ENCODE measurements at regions not wholly inside any gene's neighbourhood (a gene's known extent, or its start where the extent isn't known, plus 50 kb on each side); places are given as distances from the start of the nearest gene placed in this dataset.

DNA sequence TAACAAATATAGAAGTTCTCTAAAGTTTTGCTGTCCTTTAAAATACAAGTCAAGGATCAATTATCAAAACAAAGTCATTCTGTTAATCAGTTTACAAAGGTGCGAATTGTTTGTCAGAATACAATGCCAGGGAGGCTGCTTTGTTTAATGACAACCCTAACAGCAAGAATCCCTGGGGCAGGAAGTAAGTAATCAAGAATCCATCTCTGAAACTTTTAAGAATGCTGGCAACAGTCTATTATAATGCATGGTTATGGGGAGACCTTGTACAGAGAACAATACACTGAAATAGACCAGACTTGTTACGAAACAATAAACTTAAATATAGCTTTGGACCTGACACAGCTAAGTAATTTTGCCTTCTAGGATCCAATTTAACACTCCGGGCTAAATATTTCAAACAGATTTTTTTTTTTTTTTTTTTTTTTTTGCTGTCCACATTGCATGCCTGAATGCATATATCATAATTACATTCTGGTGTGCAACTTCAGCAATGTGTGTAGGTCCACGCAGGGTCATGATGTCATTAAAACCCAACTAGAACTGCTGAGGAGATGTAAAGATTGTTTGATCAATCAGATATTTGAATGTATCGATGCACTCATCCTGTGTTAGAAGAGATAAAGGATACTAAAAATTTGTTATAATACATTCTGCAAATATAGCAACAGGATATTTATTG, 421.3 kb downstream of the CETN3 start:
- Histone ChIP-seq H3K27me3 (no peaks in the 10 kb centered on the region), H3K4me1 (no peaks in the 10 kb centered on the region), H3K4me3 (no peak overlapping the region), H3K27ac (no peak overlapping the region), H3K36me3 (no peaks in the 10 kb centered on the region), H3K9me3 (no peaks in the 10 kb centered on the region)
- no peak for DNase-seq (ENCODE audit: extremely low spot score in 2 of 2)
- intact Hi-C loops (cut with DNase I), result no loop called here
- no peak for TF ChIP-seq CTCF (IDR thresholded peaks at IDR 0.05)
- no peak for TF ChIP-seq POLR2A (IDR thresholded peaks at IDR 0.05)
- TF ChIP-seq POLR2AphosphoS5 (IDR thresholded peaks at IDR 0.05; ENCODE audit: insufficient read depth in 1 of 2, low read depth in 1 of 2), result no peak

DNA sequence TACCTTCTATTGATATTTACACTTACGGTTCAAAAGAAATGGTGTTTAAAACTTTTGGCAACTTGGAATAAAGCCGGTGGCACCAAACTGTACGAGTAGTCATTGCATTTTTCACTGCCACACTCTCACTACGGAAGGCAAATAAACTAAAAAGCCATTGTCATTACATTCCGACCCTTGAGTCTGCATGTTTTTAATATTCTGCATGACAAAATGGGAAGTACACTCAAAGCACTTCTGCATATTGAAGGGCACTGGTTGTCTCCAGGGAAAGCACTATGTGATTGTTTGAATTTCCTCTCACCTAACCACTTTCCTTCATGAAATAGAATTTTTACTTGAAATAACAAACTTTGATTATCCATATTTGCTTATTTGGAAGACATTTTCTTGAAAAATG, 426.3 kb downstream of the CETN3 start:
- Histone ChIP-seq H3K27me3 (no peaks in the 10 kb centered on the region), H3K4me3 (no peak overlapping the region), H3K9me3 (no peaks in the 10 kb centered on the region), H3K27ac (no peak overlapping the region), H3K36me3 (no peaks in the 10 kb centered on the region), H3K4me1 (no peaks in the 10 kb centered on the region)
- TF ChIP-seq POLR2A (IDR thresholded peaks at IDR 0.05), result no peak
- no peak for TF ChIP-seq CTCF (IDR thresholded peaks at IDR 0.05)
- no peak for TF ChIP-seq POLR2AphosphoS5 (IDR thresholded peaks at IDR 0.05; ENCODE audit: insufficient read depth in 1 of 2, low read depth in 1 of 2)
- intact Hi-C loops (cut with DNase I), result no loop called here
- DNase-seq (ENCODE audit: extremely low spot score in 2 of 2), result no peak

DNA sequence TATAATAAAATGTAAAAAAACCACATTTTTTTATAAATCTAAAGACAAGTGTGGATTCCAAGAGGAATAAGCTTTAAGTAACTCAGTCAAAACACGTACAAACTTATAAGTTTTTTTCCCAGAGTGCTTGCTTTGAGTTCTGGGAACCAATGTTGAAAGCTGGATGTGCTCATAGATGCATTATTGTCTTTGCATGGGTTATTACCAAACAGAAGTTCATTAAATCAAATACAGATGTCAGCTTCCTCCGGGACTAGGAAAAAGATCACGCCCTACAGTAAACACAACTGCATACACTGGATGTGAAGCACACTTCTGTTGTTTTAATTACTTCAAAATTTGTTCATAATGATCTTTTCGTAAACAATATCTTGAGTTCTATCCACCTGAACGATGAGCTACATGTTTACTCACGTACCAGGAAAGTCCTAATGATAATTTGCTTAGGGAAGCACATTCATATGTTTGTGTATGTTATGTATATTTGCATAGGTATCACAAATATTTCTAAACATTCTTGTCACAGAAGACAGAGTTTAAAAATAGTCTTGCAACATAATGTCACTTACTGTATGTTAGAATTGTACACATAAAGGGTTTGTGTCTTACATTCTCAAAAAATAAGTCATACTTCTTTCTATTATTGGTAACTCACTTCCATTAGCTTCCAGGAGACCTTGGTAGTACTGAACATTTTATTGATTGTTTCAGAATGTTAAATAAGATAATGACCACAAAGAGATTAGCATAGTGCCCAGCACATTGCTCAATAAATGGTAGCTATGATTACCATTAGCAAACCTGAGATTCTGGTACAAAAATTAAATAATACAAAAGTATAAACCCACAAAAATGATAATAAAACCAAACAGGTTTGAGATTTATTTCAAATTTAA, 427.4 kb downstream of the CETN3 start:
- no peak for DNase-seq (ENCODE audit: extremely low spot score in 2 of 2)
- no peaks in the 10 kb centered on the region for H3K36me3 ChIP-seq
- no peak overlapping the region for H3K4me3 ChIP-seq
- H3K27ac ChIP-seq, result no peak overlapping the region
- intact Hi-C loops (cut with DNase I), result no loop called here
- H3K9me3 ChIP-seq, result no peaks in the 10 kb centered on the region
- TF ChIP-seq CTCF (IDR thresholded peaks at IDR 0.05), result no peak
- no peak for TF ChIP-seq POLR2AphosphoS5 (IDR thresholded peaks at IDR 0.05; ENCODE audit: insufficient read depth in 1 of 2, low read depth in 1 of 2)
- no peaks in the 10 kb centered on the region for H3K27me3 ChIP-seq
- no peaks in the 10 kb centered on the region for H3K4me1 ChIP-seq

DNA sequence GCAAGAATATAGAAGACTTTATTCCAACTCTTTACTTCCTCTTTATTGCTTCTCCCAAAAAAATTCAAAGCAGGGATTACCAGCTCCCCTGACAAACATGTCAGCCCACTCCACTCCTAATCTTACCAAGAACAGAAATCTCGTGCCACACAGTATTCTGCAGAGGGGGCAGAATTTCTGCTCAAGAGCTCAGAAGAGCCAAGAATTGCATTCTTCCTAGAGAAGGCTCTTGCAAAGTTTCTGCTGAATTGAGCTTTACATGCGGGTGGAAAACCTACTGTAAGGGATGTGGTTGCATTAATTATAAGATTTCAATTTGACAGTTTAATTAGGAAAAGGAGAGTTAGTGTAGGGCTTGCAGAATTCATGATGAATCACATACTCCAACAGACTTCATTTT, 428.5 kb downstream of the CETN3 start:
- intact Hi-C loops (cut with DNase I), result no loop called here
- DNase-seq (ENCODE audit: extremely low spot score in 2 of 2), result no peak
- Histone ChIP-seq H3K9me3 (no peaks in the 10 kb centered on the region), H3K36me3 (no peaks in the 10 kb centered on the region), H3K27ac (no peak overlapping the region), H3K4me1 (no peaks in the 10 kb centered on the region), H3K4me3 (no peak overlapping the region), H3K27me3 (no peaks in the 10 kb centered on the region)
- TF ChIP-seq POLR2AphosphoS5 (IDR thresholded peaks at IDR 0.05; ENCODE audit: insufficient read depth in 1 of 2, low read depth in 1 of 2), result no peak
- no peak for TF ChIP-seq POLR2A (IDR thresholded peaks at IDR 0.05)
- TF ChIP-seq CTCF (IDR thresholded peaks at IDR 0.05), result no peak

DNA sequence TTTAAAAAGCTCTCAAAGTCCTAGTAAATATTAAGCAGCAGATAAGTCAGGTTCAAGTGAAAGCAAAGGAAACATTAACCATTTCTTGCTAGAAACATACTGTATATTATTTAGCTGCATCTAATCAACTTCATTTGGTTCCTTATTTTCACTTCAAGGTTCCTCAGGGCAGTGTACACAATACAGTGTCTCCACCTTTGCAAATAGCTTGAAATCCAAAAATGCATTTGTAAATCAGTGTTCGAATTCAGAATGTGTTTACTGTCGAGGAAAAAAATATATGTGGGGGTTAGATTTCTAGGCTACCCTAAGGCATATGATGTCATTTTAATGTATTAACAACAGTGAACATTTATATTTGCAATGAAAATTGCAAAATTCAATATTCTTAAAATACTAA, 436.0 kb downstream of the CETN3 start:
- Histone ChIP-seq H3K27ac (no peak overlapping the region), H3K9me3 (no peaks in the 10 kb centered on the region), H3K4me1 (no peaks in the 10 kb centered on the region), H3K36me3 (no peaks in the 10 kb centered on the region), H3K27me3 (no peaks in the 10 kb centered on the region), H3K4me3 (no peak overlapping the region)
- TF ChIP-seq POLR2AphosphoS5 (IDR thresholded peaks at IDR 0.05; ENCODE audit: insufficient read depth in 1 of 2, low read depth in 1 of 2) (no peak), CTCF (IDR thresholded peaks at IDR 0.05) (no peak), POLR2A (IDR thresholded peaks at IDR 0.05) (no peak)
- DNase-seq (ENCODE audit: extremely low spot score in 2 of 2), result no peak
- intact Hi-C loops (cut with DNase I), result no loop called here
